Right lobe of liver (tissue), 4 donors: ENCODE measurements at regions not wholly inside any gene's neighbourhood (a gene's known extent, or its start where the extent isn't known, plus 50 kb on each side); places are given as distances from the start of the nearest gene placed in this dataset.

Experiments used
- POLR2A ChIP-seq: fragments of 450-650 bp; IDR thresholded peaks from one replicate; pipeline ENCODE4 v1.6.1; 2017; ENCODE audit warnings: antibody characterized with exemption, mild to moderate bottlenecking
- TF ChIP-seq, protein P1 (sequence below), 4 donors: fragments of 200-600 bp in 3 of 4; fragments of 450-650 bp in 1 of 4; IDR thresholded peaks; one replicate each; pipeline versions ENCODE4 v1.5.1 to v1.8.0; 2016 to 2022; ENCODE audit warnings: antibody characterized with exemption in 4 of 4, mild to moderate bottlenecking in 2 of 4
- donor health status: DM: no; HTN: no; CAD: no.
- donor health status: DM: no; HTN: no; CAD: no.
- donor health status: DM: no; HTN: yes; CAD: no.

DNA sequence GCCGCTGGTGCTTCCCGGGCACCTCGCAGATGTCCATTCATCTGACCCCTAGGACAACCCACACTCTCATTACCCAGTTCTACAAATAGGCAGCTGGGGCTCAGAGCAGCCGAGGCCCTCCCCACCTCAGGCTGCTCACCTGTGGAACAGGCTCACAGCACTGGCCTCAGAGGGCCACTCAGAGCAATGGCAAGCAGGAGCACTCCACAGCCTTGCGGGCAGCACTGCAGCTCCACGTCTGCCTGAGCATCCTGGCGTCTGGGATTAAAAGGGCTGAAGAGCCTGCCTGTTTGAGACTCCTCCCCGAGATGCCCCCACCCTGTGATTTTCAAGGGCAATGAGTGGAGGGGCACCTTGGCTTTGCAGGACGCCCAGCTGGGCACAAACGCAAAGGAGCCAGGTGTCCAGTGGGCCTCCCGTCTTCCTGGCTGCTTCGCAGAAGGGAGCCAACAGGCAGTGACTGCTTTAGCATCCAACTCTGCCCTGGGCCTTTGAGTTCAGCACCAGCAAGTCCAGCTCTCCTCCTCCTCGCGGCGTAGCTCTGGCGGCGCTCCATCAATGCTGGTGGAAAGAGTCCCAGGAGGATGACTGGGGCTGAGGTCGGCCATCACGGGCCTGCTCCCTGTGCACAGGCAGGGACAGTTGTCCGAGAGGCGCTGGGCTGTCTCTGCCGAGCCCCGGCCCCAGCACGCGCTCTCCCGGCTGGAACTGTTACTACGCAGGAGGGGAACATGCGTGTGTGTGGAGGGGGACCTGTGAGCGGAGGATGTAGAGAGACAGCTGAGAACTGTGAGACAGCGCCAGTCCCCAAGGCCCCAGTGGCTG lies 297.2 kb downstream of the NDUFA10 start:
- TF ChIP-seq, protein P1, sequence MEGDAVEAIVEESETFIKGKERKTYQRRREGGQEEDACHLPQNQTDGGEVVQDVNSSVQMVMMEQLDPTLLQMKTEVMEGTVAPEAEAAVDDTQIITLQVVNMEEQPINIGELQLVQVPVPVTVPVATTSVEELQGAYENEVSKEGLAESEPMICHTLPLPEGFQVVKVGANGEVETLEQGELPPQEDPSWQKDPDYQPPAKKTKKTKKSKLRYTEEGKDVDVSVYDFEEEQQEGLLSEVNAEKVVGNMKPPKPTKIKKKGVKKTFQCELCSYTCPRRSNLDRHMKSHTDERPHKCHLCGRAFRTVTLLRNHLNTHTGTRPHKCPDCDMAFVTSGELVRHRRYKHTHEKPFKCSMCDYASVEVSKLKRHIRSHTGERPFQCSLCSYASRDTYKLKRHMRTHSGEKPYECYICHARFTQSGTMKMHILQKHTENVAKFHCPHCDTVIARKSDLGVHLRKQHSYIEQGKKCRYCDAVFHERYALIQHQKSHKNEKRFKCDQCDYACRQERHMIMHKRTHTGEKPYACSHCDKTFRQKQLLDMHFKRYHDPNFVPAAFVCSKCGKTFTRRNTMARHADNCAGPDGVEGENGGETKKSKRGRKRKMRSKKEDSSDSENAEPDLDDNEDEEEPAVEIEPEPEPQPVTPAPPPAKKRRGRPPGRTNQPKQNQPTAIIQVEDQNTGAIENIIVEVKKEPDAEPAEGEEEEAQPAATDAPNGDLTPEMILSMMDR (IDR thresholded peaks at IDR 0.05), result no peak
- TF ChIP-seq POLR2A, result no peak
